HUES64 (cell line): ENCODE measurements at regions not wholly inside any gene's neighbourhood (a gene's known extent, or its start where the extent isn't known, plus 50 kb on each side); places are given as distances from the start of the nearest gene placed in this dataset.

Source experiments
- H3K27ac ChIP-seq: 2 replicates; pipeline ENCODE4 v1.7.0; 2013; ENCODE audit warnings: low read depth, low read length, inconsistent platforms
- H3K27me3 ChIP-seq: 2 replicates; pipeline ENCODE4 v1.6.1; 2013; ENCODE audit warnings: mild to moderate bottlenecking, low read length; ENCODE audit not compliant: insufficient read depth
- H3K36me3 ChIP-seq: 2 replicates; pipeline ENCODE4 v1.6.1; 2013; ENCODE audit warnings: mild to moderate bottlenecking, low read length; ENCODE audit not compliant: insufficient read depth
- H3K4me1 ChIP-seq: 2 replicates; pipeline ENCODE4 v1.6.1; 2013; ENCODE audit warnings: mild to moderate bottlenecking, low read length, moderate library complexity; ENCODE audit not compliant: insufficient read depth
- H3K4me3 ChIP-seq: 2 replicates; pipeline ENCODE4 v1.5.1; 2013; ENCODE audit warnings: mild to moderate bottlenecking, low read length, moderate library complexity
- H3K9ac ChIP-seq: 2 replicates; pipeline ENCODE4 v1.6.1; 2013; ENCODE audit warnings: mild to moderate bottlenecking, low read depth, low read length
- H3K9me3 ChIP-seq: 2 replicates; pipeline ENCODE4 v1.6.1; 2013; ENCODE audit warnings: low read depth, low read length; ENCODE audit not compliant: insufficient read depth
- WGBS: fragments of 150-250, 120-280 bp; methylation state at CpG from one replicate; pipeline ENCODE4 v1.1.7; 2013; ENCODE audit warnings: missing lambda C conversion rate; 5-methylcytosine and 5-hydroxymethylcytosine counted together

DNA sequence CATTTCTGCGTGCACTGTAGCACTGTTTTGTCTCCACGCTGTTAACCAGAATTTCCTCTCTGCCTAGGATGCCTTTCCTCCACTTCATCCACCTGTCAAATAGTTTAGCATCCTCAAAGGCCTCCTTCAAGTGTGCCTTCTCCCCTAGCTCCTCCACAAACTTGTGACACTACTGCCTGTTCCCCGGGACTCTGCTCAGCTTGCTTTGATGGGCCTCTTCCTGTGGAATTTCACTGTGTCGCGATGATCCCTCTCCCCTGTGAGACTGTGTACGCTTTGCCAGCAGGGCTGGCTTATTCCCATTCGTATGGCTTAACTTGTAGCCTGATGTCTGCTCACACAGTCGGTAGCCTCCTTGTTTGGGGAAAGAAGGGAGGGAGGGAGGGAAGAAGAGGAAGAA is 426.8 kb downstream of the VRK1 start:
- H3K9me3 ChIP-seq: no peaks in the 10 kb centered on the region
- H3K36me3 ChIP-seq: no peaks in the 10 kb centered on the region
- 77% methylated on average over 8 of the region's 8 CpGs for WGBS
- no peak overlapping the region for H3K9ac ChIP-seq
- no peak overlapping the region for H3K4me3 ChIP-seq
- no peak overlapping the region for H3K27ac ChIP-seq
- H3K4me1 ChIP-seq: no peaks in the 10 kb centered on the region
- peaks cover 15% of the 10 kb centered on the region for H3K27me3 ChIP-seq

DNA sequence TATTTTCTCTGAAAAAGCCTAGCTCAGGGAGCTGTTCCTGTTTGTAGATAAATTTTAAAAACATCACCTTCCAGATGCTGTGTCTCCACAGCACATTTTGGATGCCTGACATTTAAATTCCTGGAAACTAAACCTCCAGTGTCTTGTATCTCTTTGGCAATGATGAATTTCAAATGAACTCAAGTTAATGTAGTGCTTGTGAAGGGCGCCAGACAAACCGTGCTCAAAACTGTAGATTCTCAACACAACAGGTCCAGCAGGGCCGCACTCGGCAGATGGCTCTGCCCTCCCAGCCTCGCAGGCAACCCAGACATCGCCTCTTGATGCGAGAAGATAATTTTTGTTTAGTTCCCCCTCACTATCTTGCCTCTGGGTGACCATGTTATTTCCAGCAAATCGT is 432.9 kb downstream of the VRK1 start:
- H3K9me3 ChIP-seq: no peaks in the 10 kb centered on the region
- H3K27me3 ChIP-seq: no peaks in the 10 kb centered on the region
- no peaks in the 10 kb centered on the region for H3K4me1 ChIP-seq
- no peak overlapping the region for H3K27ac ChIP-seq
- H3K4me3 ChIP-seq: no peak overlapping the region
- no peak overlapping the region for H3K9ac ChIP-seq
- 97% methylated on average over 7 of the region's 8 CpGs for WGBS
- no peaks in the 10 kb centered on the region for H3K36me3 ChIP-seq

DNA sequence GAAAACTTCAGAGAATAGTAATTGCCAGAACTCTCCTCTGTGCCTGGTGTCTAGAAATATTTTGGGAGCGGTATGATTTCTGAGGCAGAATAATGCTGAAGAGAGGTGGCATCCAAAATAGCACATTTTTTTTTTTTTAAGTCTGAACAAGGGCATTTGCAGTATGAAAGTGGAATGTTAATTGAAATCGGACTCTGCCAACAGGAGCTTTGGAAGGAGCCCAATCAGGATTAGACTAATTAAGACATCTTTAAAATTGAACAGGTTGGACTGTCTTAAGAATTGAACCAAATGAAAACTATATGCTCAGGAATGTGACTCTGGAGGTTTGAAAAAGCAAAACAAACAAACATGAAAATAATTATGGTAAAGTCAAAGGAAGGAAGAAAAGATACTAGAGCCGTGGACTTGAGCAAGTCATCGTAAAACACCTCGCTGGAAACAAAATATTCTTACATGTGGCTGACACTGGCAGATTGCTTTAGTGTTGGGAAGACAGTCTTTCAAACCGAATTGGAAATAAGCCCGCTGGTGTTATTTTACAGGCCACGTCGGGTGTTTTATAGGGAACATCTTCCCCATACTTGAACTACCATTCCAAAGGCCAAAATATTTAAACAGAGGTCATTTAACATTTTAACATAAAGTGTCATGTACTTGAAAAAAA is 436.3 kb downstream of the VRK1 start:
- 94% methylated on average over 9 of the region's 9 CpGs for WGBS

DNA sequence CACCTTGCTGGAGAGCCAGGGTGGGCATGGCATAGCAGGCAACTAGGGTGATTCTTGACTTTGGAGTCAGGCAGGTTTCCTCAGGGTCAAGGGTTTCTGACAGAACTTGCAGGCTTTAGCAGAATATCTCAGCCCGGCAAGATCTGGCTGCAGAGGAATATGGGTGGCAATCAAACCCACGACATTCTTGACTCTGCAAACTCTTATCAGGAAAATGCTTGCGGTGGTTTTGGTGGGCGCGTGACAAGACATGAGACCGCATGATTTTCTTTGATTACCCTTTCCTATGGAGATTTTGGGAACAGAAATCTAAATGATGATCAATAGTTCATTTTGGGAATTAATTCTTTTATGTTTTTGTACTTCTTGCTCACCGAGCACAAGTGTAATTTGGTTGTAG is 449.5 kb downstream of the VRK1 start:
- H3K9ac ChIP-seq: no peak overlapping the region
- no peak overlapping the region for H3K27ac ChIP-seq
- H3K27me3 ChIP-seq: no peaks in the 10 kb centered on the region
- H3K4me3 ChIP-seq: no peak overlapping the region
- H3K4me1 ChIP-seq: no peaks in the 10 kb centered on the region
- H3K9me3 ChIP-seq: no peaks in the 10 kb centered on the region
- 96% methylated on average over 7 of the region's 7 CpGs for WGBS
- H3K36me3 ChIP-seq: no peaks in the 10 kb centered on the region

More for the DNA sequence above, 436.3 kb downstream of the VRK1 start:
- H3K9ac ChIP-seq: no peak overlapping the region
- H3K4me1 ChIP-seq: no peaks in the 10 kb centered on the region
- no peaks in the 10 kb centered on the region for H3K36me3 ChIP-seq
- no peak overlapping the region for H3K4me3 ChIP-seq
- no peaks in the 10 kb centered on the region for H3K27me3 ChIP-seq
- no peak overlapping the region for H3K27ac ChIP-seq
- H3K9me3 ChIP-seq: no peaks in the 10 kb centered on the region

DNA sequence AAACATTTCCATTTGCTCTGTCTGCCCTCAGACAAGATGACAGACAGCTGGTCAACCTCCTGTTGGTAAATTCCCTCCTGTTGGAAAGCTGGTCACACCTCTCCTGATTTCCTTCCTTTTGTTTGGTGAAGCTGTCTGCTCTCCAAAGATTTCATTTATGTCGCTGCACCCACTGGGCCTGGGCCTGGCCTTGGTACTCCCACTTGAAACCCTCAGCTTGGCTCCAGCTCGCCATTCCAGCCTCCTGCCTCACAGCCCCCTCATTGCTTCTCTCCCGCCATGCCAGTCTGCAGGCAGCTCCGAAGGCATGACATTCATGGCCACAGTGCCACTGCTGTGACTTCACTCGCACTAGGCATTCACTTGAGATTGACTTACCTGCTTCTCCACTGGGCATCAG is 451.8 kb downstream of the VRK1 start:
- Histone ChIP-seq H3K27me3 (no peaks in the 10 kb centered on the region), H3K9me3 (no peaks in the 10 kb centered on the region), H3K4me1 (no peaks in the 10 kb centered on the region), H3K27ac (no peak overlapping the region), H3K9ac (no peak overlapping the region), H3K36me3 (no peaks in the 10 kb centered on the region), H3K4me3 (no peak overlapping the region)
- 92% methylated on average over 5 of the region's 5 CpGs for WGBS

DNA sequence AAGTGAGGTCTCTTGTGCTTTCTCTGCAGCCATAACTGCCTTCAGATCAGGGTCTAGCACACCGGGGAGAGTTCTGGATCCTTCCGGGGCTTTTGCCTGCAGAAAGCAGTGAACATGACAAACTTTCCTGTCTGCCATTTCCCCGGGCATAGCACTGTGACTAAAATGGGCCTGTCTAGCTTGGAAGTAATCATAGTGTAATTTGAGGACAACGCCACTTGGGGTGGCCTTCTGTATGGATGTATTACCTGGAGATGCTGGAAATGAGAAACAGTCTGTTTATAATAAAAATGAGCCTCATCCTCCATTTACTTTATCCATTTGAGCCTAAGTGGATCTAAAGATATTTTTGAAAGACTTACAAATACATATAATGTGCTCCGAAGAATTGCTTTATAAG is 453.7 kb downstream of the VRK1 start:
- H3K27ac ChIP-seq: no peak overlapping the region

DNA sequence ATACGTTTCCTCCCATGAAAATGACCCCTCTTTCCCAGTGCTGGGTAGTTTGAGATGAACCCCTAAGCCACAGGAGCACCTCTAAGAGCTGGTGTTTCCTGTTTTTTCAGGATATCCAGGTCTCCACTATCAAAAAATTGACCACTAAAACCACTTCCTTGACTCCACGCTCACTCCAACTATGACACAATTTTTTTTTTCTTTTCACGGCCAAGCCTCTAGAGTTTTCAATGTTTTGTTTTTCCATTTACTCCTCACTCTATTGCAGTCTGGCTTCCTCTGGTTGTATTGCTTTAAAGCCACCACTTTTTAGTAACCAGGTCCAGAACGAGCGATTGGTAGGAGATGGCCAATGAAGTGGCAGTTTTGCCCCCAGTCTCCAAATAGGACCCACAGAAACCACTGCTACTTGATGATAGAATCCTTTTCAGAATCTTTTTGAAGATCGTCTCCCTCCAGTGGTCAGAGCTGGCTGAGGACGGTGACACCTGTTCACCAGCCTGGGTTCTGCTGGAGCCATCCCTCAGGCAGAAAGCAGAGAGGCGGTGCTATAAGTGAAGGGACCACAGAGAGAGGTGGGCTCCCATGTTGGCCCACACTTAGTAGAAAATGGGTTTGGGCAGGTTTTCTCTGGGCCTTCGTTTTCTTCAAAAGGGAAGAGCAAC is 454.4 kb downstream of the VRK1 start:
- 76% methylated on average over 9 of the region's 9 CpGs for WGBS
- Histone ChIP-seq H3K27me3 (no peaks in the 10 kb centered on the region), H3K9me3 (no peaks in the 10 kb centered on the region), H3K27ac (no peak overlapping the region), H3K36me3 (no peaks in the 10 kb centered on the region), H3K4me1 (no peaks in the 10 kb centered on the region), H3K9ac (no peak overlapping the region), H3K4me3 (no peak overlapping the region)

More for the DNA sequence above, 453.7 kb downstream of the VRK1 start:
- H3K9ac ChIP-seq: no peak overlapping the region
- H3K9me3 ChIP-seq: no peaks in the 10 kb centered on the region
- no peaks in the 10 kb centered on the region for H3K36me3 ChIP-seq
- 96% methylated on average over 4 of the region's 5 CpGs for WGBS
- H3K4me3 ChIP-seq: no peak overlapping the region
- no peaks in the 10 kb centered on the region for H3K27me3 ChIP-seq
- H3K4me1 ChIP-seq: no peaks in the 10 kb centered on the region

DNA sequence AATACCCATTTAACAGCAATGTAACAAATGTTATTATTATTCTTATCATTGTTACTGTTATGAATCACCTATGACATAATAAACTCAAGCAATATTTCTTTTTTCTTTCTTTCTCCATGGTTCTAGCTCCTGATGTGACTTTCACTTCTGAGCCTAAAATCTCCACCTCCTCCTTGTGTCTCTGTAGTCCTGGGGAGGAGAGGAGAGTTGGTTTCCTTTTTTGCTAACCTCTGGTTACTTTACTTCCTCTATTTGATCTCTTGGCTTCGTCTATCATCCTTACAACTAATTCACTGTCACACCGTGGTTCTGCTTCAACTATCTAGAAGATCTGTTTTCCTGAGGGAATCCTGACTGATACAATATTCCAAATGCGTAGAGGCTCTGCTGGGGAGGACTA is 456.6 kb downstream of the VRK1 start:
- H3K4me3 ChIP-seq: no peak overlapping the region
- no peak overlapping the region for H3K9ac ChIP-seq
- H3K4me1 ChIP-seq: no peaks in the 10 kb centered on the region
- H3K36me3 ChIP-seq: no peaks in the 10 kb centered on the region
- H3K9me3 ChIP-seq: no peaks in the 10 kb centered on the region
- 50% methylated on average over 3 of the region's 3 CpGs for WGBS
- no peak overlapping the region for H3K27ac ChIP-seq
- H3K27me3 ChIP-seq: no peaks in the 10 kb centered on the region

DNA sequence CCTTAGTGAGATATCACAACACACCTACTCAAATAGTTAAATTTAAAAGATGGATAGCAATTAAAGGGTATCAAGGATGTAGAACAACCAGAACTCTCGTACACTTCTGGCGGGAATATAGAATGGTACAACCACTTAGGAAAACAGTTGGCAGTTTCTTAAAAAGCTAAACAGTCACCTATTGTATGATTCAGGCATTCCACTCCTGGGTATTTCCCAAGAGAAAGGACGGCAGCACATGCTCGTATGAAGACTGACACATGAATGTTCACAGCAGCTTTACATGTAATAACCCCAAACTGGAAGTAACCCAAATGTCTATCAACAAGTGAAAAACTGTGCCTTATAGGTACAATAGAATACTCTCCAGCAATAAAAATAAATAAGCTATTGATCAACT is 465.2 kb downstream of the VRK1 start:
- Histone ChIP-seq H3K4me1 (peaks cover 15% of the 10 kb centered on the region), H3K4me3 (no peak overlapping the region), H3K27ac (no peak overlapping the region), H3K9ac (no peak overlapping the region), H3K9me3 (peaks cover 4% of the 10 kb centered on the region; the same call in 1 of the 2 replicates), H3K27me3 (no peaks in the 10 kb centered on the region), H3K36me3 (no peaks in the 10 kb centered on the region)
- 97% methylated on average over 4 of the region's 4 CpGs for WGBS

DNA sequence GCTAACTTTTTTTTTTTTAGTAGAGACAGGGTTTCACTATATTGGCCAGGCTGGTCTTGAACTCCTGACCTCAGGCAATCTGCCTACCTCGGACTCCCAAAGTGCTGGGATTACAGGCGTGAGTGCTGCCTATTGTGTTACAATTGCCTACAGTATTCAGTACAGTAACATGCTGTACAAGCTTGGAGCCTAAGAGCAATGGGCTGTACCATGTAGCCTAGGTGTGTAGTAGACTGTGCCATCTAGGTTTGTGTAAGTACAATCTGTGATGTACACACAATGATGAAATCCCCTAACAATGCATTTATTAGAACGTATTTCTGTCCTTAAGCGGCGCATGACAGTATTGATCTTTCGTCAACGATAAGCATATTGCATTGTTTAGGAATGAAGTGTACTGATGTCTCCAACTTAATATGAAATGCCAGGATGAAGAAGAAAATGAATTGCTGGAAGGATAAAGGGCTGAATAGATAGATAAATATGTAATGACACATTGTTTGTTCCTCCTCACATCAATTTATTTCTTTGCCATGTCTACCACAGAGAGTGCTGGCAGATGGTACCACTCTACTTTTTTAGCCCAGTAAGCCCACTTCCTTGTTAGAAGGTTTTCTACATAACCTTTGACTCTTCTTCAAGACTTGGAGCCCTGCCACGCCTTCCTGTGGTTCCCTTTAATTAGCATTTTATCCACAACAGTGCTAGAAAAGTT is 467.5 kb downstream of the VRK1 start:
- no peak overlapping the region for H3K27ac ChIP-seq
- peaks cover 26% of the 10 kb centered on the region for H3K4me1 ChIP-seq
- no peak overlapping the region for H3K9ac ChIP-seq
- peaks cover 4% of the 10 kb centered on the region; the same call in 1 of the 2 replicates for H3K9me3 ChIP-seq
- H3K36me3 ChIP-seq: no peaks in the 10 kb centered on the region
- no peaks in the 10 kb centered on the region for H3K27me3 ChIP-seq
- H3K4me3 ChIP-seq: no peak overlapping the region
- 96% methylated on average over 8 of the region's 8 CpGs for WGBS

DNA sequence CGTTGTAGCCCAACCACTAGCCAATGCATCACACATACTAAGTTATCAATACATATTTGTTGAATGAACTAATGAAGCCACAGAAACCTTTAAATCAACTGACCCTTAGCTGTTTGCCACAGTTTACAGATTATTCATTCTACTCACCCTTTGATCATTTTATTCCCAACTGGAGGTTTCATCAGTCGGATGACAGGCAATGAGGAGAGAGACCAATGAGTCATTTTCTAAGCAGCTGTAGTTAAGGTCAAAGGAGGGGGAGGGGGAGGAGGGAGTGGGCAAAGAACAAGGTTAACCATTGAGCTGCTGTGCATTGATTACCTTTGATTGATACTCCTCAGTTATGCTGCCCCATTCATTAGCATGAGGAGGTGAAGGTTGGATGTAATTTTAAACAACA is 469.5 kb downstream of the VRK1 start:
- peaks cover 4% of the 10 kb centered on the region; the same call in 1 of the 2 replicates for H3K9me3 ChIP-seq
- whole genome bisulfite sequencing: 36% methylated on average over 2 of the region's 2 CpGs
- H3K36me3 ChIP-seq: no peaks in the 10 kb centered on the region
- no peaks in the 10 kb centered on the region for H3K27me3 ChIP-seq
- H3K4me3 ChIP-seq: no peak overlapping the region
- H3K4me1 ChIP-seq: peaks cover 26% of the 10 kb centered on the region
- H3K9ac ChIP-seq: no peak overlapping the region
- no peak overlapping the region for H3K27ac ChIP-seq
